GM12892 (cell line): ENCODE measurements at regions not wholly inside any gene's neighbourhood (a gene's known extent, or its start where the extent isn't known, plus 50 kb on each side); places are given as distances from the start of the nearest gene placed in this dataset.

Source experiments
- POLR2AphosphoS5 ChIP-seq: IDR thresholded peaks from 2 replicates; pipeline ENCODE4 v1.6.1; 2011; ENCODE audit warnings: low read depth, low read length, control low read depth
- TAF1 ChIP-seq: IDR thresholded peaks from 2 replicates; pipeline ENCODE4 v1.6.1; 2011; ENCODE audit warnings: low read depth, mild to moderate bottlenecking, control low read depth, low read length, borderline replicate concordance

DNA sequence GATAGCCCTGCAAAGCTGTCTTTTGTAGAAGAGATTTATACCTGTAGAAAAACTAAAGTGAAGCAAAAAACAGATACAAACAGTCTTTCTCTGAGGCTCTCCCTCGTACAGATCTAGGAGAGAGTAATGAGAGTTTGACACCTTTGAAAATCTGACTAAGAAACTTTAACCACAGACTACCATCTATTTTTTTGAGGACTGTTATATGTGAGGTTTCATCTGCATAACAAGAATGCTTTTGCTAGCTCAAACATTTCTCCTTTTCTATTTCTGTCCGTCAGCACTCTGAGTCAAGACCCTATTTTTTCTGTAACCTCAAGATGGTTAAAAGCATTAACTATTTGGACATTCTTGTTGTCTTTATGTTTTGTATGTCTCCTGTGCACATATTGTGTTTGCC, 193.0 kb downstream of the BTBD3 start:
- no peak for TF ChIP-seq TAF1
- TF ChIP-seq POLR2AphosphoS5: no peak
